Upper lobe of right lung (tissue), 1 donor: ENCODE measurements at regions not wholly inside any gene's neighbourhood (a gene's known extent, or its start where the extent isn't known, plus 50 kb on each side); places are given as distances from the start of the nearest gene placed in this dataset.

Experiments
- ATAC-seq: fragments of 200-7000 bp; cut with Tn5 transposase; one replicate; pipeline ENCODE4 v1.9.1; 2020; ENCODE audit warnings: mild to moderate bottlenecking, moderate library complexity
- DNase-seq: peaks from one replicate; pipeline ENCODE4 v3.0.0-alpha.2; 2020
- H3K27ac ChIP-seq: fragments of 200-600 bp; one replicate; pipeline ENCODE4 v1.8.0; 2022
- H3K27me3 ChIP-seq: fragments of 200-600 bp; one replicate; pipeline ENCODE4 v1.8.0; 2022; ENCODE audit warnings: mild to moderate bottlenecking
- H3K36me3 ChIP-seq: fragments of 200-600 bp; one replicate; pipeline ENCODE4 v1.8.0; 2022
- H3K4me1 ChIP-seq: fragments of 200-600 bp; one replicate; pipeline ENCODE4 v1.8.0; 2022
- H3K4me3 ChIP-seq: fragments of 200-600 bp; one replicate; pipeline ENCODE4 v1.8.0; 2022; ENCODE audit warnings: mild to moderate bottlenecking
- H3K9me3 ChIP-seq: fragments of 200-600 bp; one replicate; pipeline ENCODE4 v1.8.0; 2022
- CTCF ChIP-seq: fragments of 200-600 bp; IDR thresholded peaks from one replicate; pipeline ENCODE4 v1.8.0; 2022; ENCODE audit warnings: antibody characterized with exemption
- intact Hi-C: fragments of 100-400 bp; cut with DNase I; formaldehyde crosslinking; loops from one replicate; pipeline ENCODE4 v1.11.0; 2022
- donor health status: DM: no; HTN: yes; CAD: no; lungs with severe emphysema.

- Histone ChIP-seq H3K36me3 (no peaks in the 10 kb centered on the region), H3K27ac (no peak overlapping the region), H3K4me1 (no peaks in the 10 kb centered on the region), H3K9me3 (no peaks in the 10 kb centered on the region), H3K27me3 (no peaks in the 10 kb centered on the region), H3K4me3 (no peak overlapping the region)
- intact Hi-C loops: no loop called here
- DNase-seq: no peak
- no peak for ATAC-seq
- no peak for TF ChIP-seq CTCF
Observed at GRCh38 chr6:153489479-153489878, 358.4 kb upstream of the RGS17 start.

- H3K36me3 ChIP-seq: no peaks in the 10 kb centered on the region
- DNase-seq (no peak), ATAC-seq (no peak)
- no peak overlapping the region for H3K4me3 ChIP-seq
- no peak overlapping the region for H3K27ac ChIP-seq
- no peaks in the 10 kb centered on the region for H3K27me3 ChIP-seq
- intact Hi-C loops: no loop called here
- no peak for TF ChIP-seq CTCF
- no peaks in the 10 kb centered on the region for H3K9me3 ChIP-seq
- no peaks in the 10 kb centered on the region for H3K4me1 ChIP-seq
Observed at GRCh38 chr6:153488267-153488666, 357.2 kb upstream of the RGS17 start.

GRCh38 chr6:153485072-153485471 lies 354.0 kb upstream of the RGS17 start:
- H3K27me3 ChIP-seq: no peaks in the 10 kb centered on the region
- no peaks in the 10 kb centered on the region for H3K36me3 ChIP-seq
- ATAC-seq: no peak
- H3K4me1 ChIP-seq: no peaks in the 10 kb centered on the region
- no peak overlapping the region for H3K27ac ChIP-seq
- no peak for TF ChIP-seq CTCF
- no peaks in the 10 kb centered on the region for H3K9me3 ChIP-seq
- intact Hi-C loops: no loop called here
- DNase-seq: no peak
- H3K4me3 ChIP-seq: no peak overlapping the region

- Histone ChIP-seq H3K27ac (no peak overlapping the region), H3K4me1 (no peaks in the 10 kb centered on the region), H3K27me3 (no peaks in the 10 kb centered on the region), H3K36me3 (no peaks in the 10 kb centered on the region), H3K9me3 (no peaks in the 10 kb centered on the region), H3K4me3 (no peak overlapping the region)
- no peak for DNase-seq
- no peak for TF ChIP-seq CTCF
- ATAC-seq: no peak
- intact Hi-C loops: no loop called here
Observed at GRCh38 chr6:153484056-153484455, 353.0 kb upstream of the RGS17 start.

GRCh38 chr6:153476243-153476642 lies 345.2 kb upstream of the RGS17 start:
- Histone ChIP-seq H3K4me3 (no peak overlapping the region), H3K4me1 (no peaks in the 10 kb centered on the region), H3K27ac (no peak overlapping the region), H3K27me3 (no peaks in the 10 kb centered on the region), H3K9me3 (no peaks in the 10 kb centered on the region), H3K36me3 (no peaks in the 10 kb centered on the region)
- intact Hi-C loops: no loop called here
- ATAC-seq (no peak), DNase-seq (no peak)
- no peak for TF ChIP-seq CTCF

- no peaks in the 10 kb centered on the region for H3K36me3 ChIP-seq
- no peak overlapping the region for H3K4me3 ChIP-seq
- no peak overlapping the region for H3K27ac ChIP-seq
- no peaks in the 10 kb centered on the region for H3K27me3 ChIP-seq
- no peaks in the 10 kb centered on the region for H3K4me1 ChIP-seq
- ATAC-seq (no peak), DNase-seq (no peak)
- intact Hi-C loops: no loop called here
- no peak for TF ChIP-seq CTCF
- H3K9me3 ChIP-seq: no peaks in the 10 kb centered on the region
Observed at GRCh38 chr6:153465050-153465449, 334.0 kb upstream of the RGS17 start.
